ENCODE measurements at regions not wholly inside any gene's neighbourhood (a gene's known extent, or its start where the extent isn't known, plus 50 kb on each side); places are given as distances from the start of the nearest gene placed in this dataset.

DNA sequence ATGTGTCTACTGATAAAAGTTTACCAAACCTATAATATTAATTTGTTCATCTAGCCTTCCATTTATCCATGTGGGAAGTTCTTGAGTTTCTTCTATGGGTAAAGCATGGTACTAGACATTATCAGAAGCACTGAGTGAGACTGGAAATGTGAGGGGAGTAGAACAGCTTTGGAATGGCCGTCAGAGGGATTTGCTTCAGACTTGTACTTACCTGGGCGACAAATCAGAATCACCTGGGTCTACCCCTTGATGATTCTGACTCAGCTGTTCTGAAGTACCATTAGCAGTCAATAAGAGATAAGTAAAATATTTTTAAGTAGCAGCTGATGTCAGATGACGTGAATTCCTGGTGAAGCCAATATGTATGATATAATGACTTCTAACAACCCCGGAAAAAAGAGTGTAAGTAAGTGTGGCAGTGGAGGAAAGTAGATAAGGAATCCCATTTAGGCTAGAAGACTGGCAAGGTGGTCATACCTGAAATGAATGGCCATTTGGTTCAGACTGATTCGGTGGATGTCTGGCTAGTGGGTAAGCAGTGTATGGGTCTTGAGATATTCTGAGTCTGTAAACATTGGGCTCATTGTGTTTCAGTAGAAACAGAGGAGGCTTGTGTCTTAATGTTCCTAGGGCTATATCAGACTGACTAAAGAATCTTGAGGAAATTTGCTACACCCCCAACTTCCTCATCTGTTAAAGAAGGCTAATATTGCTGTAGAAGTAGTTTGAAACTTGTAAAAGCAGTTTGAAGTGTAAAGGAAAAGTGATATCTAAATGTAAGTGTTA, 409.2 kb downstream of the NKX6-1 start:
- Histone ChIP-seq H3K4me3 (no peak overlapping the region), H3K27ac (no peak overlapping the region), H3K36me3 (no peaks in the 10 kb centered on the region), H3K4me1 (no peaks in the 10 kb centered on the region), H3K27me3 (no peaks in the 10 kb centered on the region), H3K9me3 (no peaks in the 10 kb centered on the region)
- no peak for DNase-seq (ENCODE audit: extremely low spot score in 2 of 2)
- TF ChIP-seq POLR2A (IDR thresholded peaks at IDR 0.05), result no peak
- TF ChIP-seq, protein P1, sequence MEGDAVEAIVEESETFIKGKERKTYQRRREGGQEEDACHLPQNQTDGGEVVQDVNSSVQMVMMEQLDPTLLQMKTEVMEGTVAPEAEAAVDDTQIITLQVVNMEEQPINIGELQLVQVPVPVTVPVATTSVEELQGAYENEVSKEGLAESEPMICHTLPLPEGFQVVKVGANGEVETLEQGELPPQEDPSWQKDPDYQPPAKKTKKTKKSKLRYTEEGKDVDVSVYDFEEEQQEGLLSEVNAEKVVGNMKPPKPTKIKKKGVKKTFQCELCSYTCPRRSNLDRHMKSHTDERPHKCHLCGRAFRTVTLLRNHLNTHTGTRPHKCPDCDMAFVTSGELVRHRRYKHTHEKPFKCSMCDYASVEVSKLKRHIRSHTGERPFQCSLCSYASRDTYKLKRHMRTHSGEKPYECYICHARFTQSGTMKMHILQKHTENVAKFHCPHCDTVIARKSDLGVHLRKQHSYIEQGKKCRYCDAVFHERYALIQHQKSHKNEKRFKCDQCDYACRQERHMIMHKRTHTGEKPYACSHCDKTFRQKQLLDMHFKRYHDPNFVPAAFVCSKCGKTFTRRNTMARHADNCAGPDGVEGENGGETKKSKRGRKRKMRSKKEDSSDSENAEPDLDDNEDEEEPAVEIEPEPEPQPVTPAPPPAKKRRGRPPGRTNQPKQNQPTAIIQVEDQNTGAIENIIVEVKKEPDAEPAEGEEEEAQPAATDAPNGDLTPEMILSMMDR (IDR thresholded peaks at IDR 0.05), result no peak
- no peak for TF ChIP-seq POLR2AphosphoS5 (IDR thresholded peaks at IDR 0.05; ENCODE audit: insufficient read depth in 1 of 2, low read depth in 1 of 2)
- intact Hi-C loops (cut with DNase I), result no loop called here

GRCh38 chr4:84085986-84086385, 413.1 kb downstream of the NKX6-1 start:
- intact Hi-C loops (cut with DNase I), result no loop called here
- no peak for DNase-seq (ENCODE audit: extremely low spot score in 2 of 2)
- H3K4me3 ChIP-seq, result no peak overlapping the region
- no peaks in the 10 kb centered on the region for H3K4me1 ChIP-seq
- no peak overlapping the region for H3K27ac ChIP-seq
- no peaks in the 10 kb centered on the region for H3K9me3 ChIP-seq
- no peaks in the 10 kb centered on the region for H3K27me3 ChIP-seq
- no peaks in the 10 kb centered on the region for H3K36me3 ChIP-seq
- no peak for TF ChIP-seq POLR2A (IDR thresholded peaks at IDR 0.05)
- TF ChIP-seq POLR2AphosphoS5 (IDR thresholded peaks at IDR 0.05; ENCODE audit: insufficient read depth in 1 of 2, low read depth in 1 of 2), result no peak
- TF ChIP-seq, protein P1 (IDR thresholded peaks at IDR 0.05), result no peak

- no peak for DNase-seq (ENCODE audit: extremely low spot score in 2 of 2)
- Histone ChIP-seq H3K27ac (no peak overlapping the region), H3K4me1 (no peaks in the 10 kb centered on the region), H3K36me3 (no peaks in the 10 kb centered on the region), H3K4me3 (no peak overlapping the region), H3K9me3 (no peaks in the 10 kb centered on the region), H3K27me3 (no peaks in the 10 kb centered on the region)
- TF ChIP-seq POLR2AphosphoS5 (IDR thresholded peaks at IDR 0.05; ENCODE audit: insufficient read depth in 1 of 2, low read depth in 1 of 2) (no peak), POLR2A (IDR thresholded peaks at IDR 0.05) (no peak)
- TF ChIP-seq, protein P1 (IDR thresholded peaks at IDR 0.05), result no peak
- intact Hi-C loops (cut with DNase I), result no loop called here
Observed at GRCh38 chr4:84070289-84070688, 428.8 kb downstream of the NKX6-1 start.

DNA sequence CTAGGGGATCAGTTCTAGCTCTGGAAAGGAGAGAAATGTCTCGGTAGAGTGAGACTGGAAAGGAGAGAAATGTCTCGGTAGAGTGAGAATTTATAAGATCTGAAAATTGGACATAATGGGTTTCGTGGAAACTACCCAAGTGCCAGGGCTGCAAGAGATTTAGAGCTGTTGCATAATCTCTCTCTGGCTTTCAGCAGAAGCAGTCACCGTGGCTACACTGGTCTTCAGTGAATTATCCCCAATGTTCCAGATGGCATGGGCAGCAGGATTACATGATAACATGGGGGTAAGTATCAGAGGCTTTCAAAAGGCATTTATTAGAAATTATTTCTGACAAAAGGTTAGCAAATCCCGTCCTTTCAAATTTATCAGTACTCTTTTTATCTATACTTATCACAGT, 435.5 kb downstream of the NKX6-1 start:
- H3K36me3 ChIP-seq, result no peaks in the 10 kb centered on the region
- H3K9me3 ChIP-seq, result no peaks in the 10 kb centered on the region
- TF ChIP-seq POLR2A (IDR thresholded peaks at IDR 0.05) (no peak), POLR2AphosphoS5 (IDR thresholded peaks at IDR 0.05; ENCODE audit: insufficient read depth in 1 of 2, low read depth in 1 of 2) (no peak)
- TF ChIP-seq, protein P1 (IDR thresholded peaks at IDR 0.05), result no peak
- no peak overlapping the region for H3K4me3 ChIP-seq
- intact Hi-C loops (cut with DNase I), result no loop called here
- no peak overlapping the region for H3K27ac ChIP-seq
- no peaks in the 10 kb centered on the region for H3K27me3 ChIP-seq
- no peak for DNase-seq (ENCODE audit: extremely low spot score in 2 of 2)
- no peaks in the 10 kb centered on the region for H3K4me1 ChIP-seq

- Histone ChIP-seq H3K36me3 (no peaks in the 10 kb centered on the region), H3K4me3 (no peak overlapping the region), H3K9me3 (no peaks in the 10 kb centered on the region), H3K27me3 (no peaks in the 10 kb centered on the region), H3K4me1 (no peaks in the 10 kb centered on the region), H3K27ac (no peak overlapping the region)
- intact Hi-C loops (cut with DNase I), result no loop called here
- TF ChIP-seq POLR2AphosphoS5 (IDR thresholded peaks at IDR 0.05; ENCODE audit: insufficient read depth in 1 of 2, low read depth in 1 of 2), result no peak
- TF ChIP-seq POLR2A (IDR thresholded peaks at IDR 0.05), result no peak
- TF ChIP-seq, protein P1 (IDR thresholded peaks at IDR 0.05), result no peak
- no peak for DNase-seq (ENCODE audit: extremely low spot score in 2 of 2)
Observed at GRCh38 chr4:84058201-84058600, 440.9 kb downstream of the NKX6-1 start.

Measured in vagina (tissue), 2 donors.